SK-N-SH treated with all-trans-retinoic acid at 6 μM for 48 hours (cell line): ENCODE measurements at regions not wholly inside any gene's neighbourhood (a gene's known extent, or its start where the extent isn't known, plus 50 kb on each side); places are given as distances from the start of the nearest gene placed in this dataset.

Source experiments
- ATAC-seq: fragments of 200-7000 bp; cut with Tn5 transposase; 3 replicates; pipeline ENCODE4 v1.9.1; 2020; ENCODE audit warnings: mild to moderate bottlenecking, moderate library complexity
- ARNTL ChIP-seq: fragments of 450-650 bp; formaldehyde crosslinking; IDR thresholded peaks from 2 replicates; pipeline ENCODE4 v1.5.0; 2020; ENCODE audit warnings: low read depth, mild to moderate bottlenecking, moderate library complexity, borderline replicate concordance
- BACH2 ChIP-seq: fragments of 250-450 bp; sonication (Bioruptor Pico); IDR thresholded peaks from 2 replicates; pipeline ENCODE4 v1.9.0; 2021; ENCODE audit warnings: mild to moderate bottlenecking, borderline replicate concordance
- CSDC2 ChIP-seq: fragments of 250-450 bp; sonication (Bioruptor Pico); IDR thresholded peaks from 2 replicates; pipeline ENCODE4 v1.5.0; 2020; ENCODE audit warnings: mild to moderate bottlenecking, moderate library complexity
- GLIS3 ChIP-seq: fragments of 250-450 bp; sonication (Bioruptor Pico); IDR thresholded peaks from 2 replicates; pipeline ENCODE4 v1.5.0; 2020; ENCODE audit warnings: mild to moderate bottlenecking, moderate library complexity
- ISL1 ChIP-seq: fragments of 250-450 bp; sonication (Bioruptor Pico); IDR thresholded peaks from 2 replicates; pipeline ENCODE4 v2.1.2; 2022; ENCODE audit warnings: mild to moderate bottlenecking, moderate library complexity
- OSR1 ChIP-seq: fragments of 250-450 bp; sonication (Bioruptor Pico); IDR thresholded peaks from 2 replicates; pipeline ENCODE4 v1.8.0; 2022; ENCODE audit warnings: moderate library complexity, mild to moderate bottlenecking, inconsistent platforms
- PPARA ChIP-seq: fragments of 250-450 bp; sonication (Bioruptor Pico); IDR thresholded peaks from 2 replicates; pipeline ENCODE4 v1.5.0; 2020; ENCODE audit warnings: mild to moderate bottlenecking, borderline replicate concordance
- RARB ChIP-seq: fragments of 250-450 bp; sonication (Bioruptor Pico); IDR thresholded peaks from 2 replicates; pipeline ENCODE4 v1.8.0; 2021; ENCODE audit warnings: mild to moderate bottlenecking, moderate library complexity
- SNAI2 ChIP-seq: fragments of 250-450 bp; sonication (Bioruptor Pico); IDR thresholded peaks from 2 replicates; pipeline ENCODE4 v1.5.0; 2020; ENCODE audit warnings: mild to moderate bottlenecking, moderate library complexity
- TCF4 ChIP-seq: fragments of 250-450 bp; sonication (Bioruptor Pico); IDR thresholded peaks from 2 replicates; pipeline ENCODE4 v1.8.0; 2021; ENCODE audit warnings: mild to moderate bottlenecking, moderate library complexity, borderline replicate concordance
- TOX ChIP-seq: fragments of 250-450 bp; sonication (Bioruptor Pico); IDR thresholded peaks from 2 replicates; pipeline ENCODE4 v1.8.0; 2021; ENCODE audit warnings: mild to moderate bottlenecking, moderate library complexity, borderline replicate concordance
- ZC3H10 ChIP-seq: fragments of 250-450 bp; sonication (Bioruptor Pico); IDR thresholded peaks from 2 replicates; pipeline ENCODE4 v1.5.1; 2021; ENCODE audit warnings: mild to moderate bottlenecking, moderate library complexity
- ZFP3 ChIP-seq: fragments of 250-450 bp; sonication (Bioruptor Pico); IDR thresholded peaks from 2 replicates; pipeline ENCODE4 v1.5.0; 2020; ENCODE audit warnings: mild to moderate bottlenecking, moderate library complexity
- ZFP30 ChIP-seq: fragments of 450-650 bp; formaldehyde crosslinking; IDR thresholded peaks from 2 replicates; pipeline ENCODE4 v1.5.0; 2022; ENCODE audit warnings: mild to moderate bottlenecking, moderate library complexity
- ZNF565 ChIP-seq: fragments of 450-650 bp; formaldehyde crosslinking; conservative IDR thresholded peaks from 2 replicates; pipeline ENCODE4 v1.5.0; 2020; ENCODE audit warnings: low read depth, mild to moderate bottlenecking, moderate library complexity
- ZNF70 ChIP-seq: fragments of 450-650 bp; formaldehyde crosslinking; IDR thresholded peaks from 2 replicates; pipeline ENCODE4 v1.5.0; 2020; ENCODE audit warnings: mild to moderate bottlenecking, moderate library complexity
- ZNF8 ChIP-seq: fragments of 450-650 bp; formaldehyde crosslinking; IDR thresholded peaks from 2 replicates; pipeline ENCODE4 v1.5.0; 2020; ENCODE audit warnings: mild to moderate bottlenecking, moderate library complexity
- TF ChIP-seq, protein P1 (sequence below): fragments of 250-450 bp; sonication (Bioruptor Pico); IDR thresholded peaks from 2 replicates; pipeline ENCODE4 v1.8.0; 2020; ENCODE audit warnings: mild to moderate bottlenecking, moderate library complexity, borderline replicate concordance
- TF ChIP-seq, protein P2 (sequence below): fragments of 250-450 bp; sonication (Bioruptor Pico); IDR thresholded peaks from 2 replicates; pipeline ENCODE4 v1.5.0; 2020; ENCODE audit warnings: mild to moderate bottlenecking, moderate library complexity
- TF ChIP-seq, protein P3 (sequence below): fragments of 250-450 bp; sonication (Bioruptor Pico); IDR thresholded peaks from 2 replicates; pipeline ENCODE4 v1.5.1; 2020; ENCODE audit warnings: low read depth, mild to moderate bottlenecking, moderate library complexity
- TF ChIP-seq, protein P4 (sequence below): fragments of 250-450 bp; sonication (Bioruptor Pico); IDR thresholded peaks from 2 replicates; pipeline ENCODE4 v1.5.1; 2021; ENCODE audit warnings: mild to moderate bottlenecking, moderate library complexity

DNA sequence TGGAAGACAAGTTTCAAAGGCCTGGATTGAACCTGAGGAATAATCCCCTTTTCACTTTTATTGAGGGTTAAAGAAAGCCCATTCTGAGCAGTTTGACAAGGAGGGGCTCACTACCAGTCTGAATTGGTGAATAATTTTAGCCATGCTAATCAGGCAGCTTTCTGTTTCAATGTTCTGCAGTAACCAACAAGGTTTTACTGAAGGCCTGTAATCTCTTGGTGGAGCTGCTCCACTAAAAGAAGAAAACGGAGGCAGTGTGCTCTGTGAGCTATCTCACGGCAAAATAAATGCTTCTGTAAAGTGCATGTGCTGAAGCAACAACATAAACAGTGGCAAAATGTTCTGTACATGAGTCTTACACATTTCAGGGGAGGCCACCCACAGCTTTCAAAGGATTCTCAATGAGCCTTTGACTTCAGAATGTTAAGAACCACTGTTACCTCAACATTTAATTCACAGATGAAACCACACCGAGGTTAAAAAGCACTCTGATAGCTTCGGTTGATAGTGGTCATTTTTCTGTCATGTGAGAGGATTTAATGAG lies 111.2 kb downstream of the LRIG3 start (continued):
- TF ChIP-seq PPARA (CRISPR knock-in tag): no peak
- no peak for TF ChIP-seq ZNF8 (CRISPR knock-in tag)
- TF ChIP-seq ZNF565: no peak
- no peak for TF ChIP-seq RARB

DNA sequence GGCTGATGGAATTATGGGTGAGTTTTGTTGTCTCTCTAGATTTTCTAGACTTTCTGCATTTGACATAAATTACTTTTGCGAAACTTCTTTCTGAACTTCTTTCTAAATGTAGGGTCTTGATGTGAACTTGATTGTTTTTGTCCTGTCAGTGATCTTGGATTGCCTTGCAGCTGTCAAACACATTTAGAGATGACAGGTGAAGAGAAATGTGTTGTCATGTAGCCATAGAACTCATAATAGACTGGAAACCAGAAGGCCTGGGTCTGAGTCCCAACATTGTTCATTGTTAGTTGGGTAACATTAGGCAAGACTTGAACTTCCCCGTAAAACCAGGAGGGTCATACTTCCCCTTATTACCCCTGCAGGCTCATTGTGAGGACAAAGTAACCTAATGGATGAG lies 109.0 kb downstream of the LRIG3 start:
- TF ChIP-seq PPARA (CRISPR knock-in tag): no peak
- TF ChIP-seq, protein P1, sequence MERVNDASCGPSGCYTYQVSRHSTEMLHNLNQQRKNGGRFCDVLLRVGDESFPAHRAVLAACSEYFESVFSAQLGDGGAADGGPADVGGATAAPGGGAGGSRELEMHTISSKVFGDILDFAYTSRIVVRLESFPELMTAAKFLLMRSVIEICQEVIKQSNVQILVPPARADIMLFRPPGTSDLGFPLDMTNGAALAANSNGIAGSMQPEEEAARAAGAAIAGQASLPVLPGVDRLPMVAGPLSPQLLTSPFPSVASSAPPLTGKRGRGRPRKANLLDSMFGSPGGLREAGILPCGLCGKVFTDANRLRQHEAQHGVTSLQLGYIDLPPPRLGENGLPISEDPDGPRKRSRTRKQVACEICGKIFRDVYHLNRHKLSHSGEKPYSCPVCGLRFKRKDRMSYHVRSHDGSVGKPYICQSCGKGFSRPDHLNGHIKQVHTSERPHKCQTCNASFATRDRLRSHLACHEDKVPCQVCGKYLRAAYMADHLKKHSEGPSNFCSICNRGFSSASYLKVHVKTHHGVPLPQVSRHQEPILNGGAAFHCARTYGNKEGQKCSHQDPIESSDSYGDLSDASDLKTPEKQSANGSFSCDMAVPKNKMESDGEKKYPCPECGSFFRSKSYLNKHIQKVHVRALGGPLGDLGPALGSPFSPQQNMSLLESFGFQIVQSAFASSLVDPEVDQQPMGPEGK: no peak
- TF ChIP-seq, protein P2, sequence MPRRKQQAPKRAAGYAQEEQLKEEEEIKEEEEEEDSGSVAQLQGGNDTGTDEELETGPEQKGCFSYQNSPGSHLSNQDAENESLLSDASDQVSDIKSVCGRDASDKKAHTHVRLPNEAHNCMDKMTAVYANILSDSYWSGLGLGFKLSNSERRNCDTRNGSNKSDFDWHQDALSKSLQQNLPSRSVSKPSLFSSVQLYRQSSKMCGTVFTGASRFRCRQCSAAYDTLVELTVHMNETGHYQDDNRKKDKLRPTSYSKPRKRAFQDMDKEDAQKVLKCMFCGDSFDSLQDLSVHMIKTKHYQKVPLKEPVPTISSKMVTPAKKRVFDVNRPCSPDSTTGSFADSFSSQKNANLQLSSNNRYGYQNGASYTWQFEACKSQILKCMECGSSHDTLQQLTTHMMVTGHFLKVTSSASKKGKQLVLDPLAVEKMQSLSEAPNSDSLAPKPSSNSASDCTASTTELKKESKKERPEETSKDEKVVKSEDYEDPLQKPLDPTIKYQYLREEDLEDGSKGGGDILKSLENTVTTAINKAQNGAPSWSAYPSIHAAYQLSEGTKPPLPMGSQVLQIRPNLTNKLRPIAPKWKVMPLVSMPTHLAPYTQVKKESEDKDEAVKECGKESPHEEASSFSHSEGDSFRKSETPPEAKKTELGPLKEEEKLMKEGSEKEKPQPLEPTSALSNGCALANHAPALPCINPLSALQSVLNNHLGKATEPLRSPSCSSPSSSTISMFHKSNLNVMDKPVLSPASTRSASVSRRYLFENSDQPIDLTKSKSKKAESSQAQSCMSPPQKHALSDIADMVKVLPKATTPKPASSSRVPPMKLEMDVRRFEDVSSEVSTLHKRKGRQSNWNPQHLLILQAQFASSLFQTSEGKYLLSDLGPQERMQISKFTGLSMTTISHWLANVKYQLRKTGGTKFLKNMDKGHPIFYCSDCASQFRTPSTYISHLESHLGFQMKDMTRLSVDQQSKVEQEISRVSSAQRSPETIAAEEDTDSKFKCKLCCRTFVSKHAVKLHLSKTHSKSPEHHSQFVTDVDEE (CRISPR knock-in tag): no peak
- TF ChIP-seq OSR1 (CRISPR knock-in tag): no peak
- TF ChIP-seq, all 23 proteins: peak for 0
- no peak for ATAC-seq

DNA sequence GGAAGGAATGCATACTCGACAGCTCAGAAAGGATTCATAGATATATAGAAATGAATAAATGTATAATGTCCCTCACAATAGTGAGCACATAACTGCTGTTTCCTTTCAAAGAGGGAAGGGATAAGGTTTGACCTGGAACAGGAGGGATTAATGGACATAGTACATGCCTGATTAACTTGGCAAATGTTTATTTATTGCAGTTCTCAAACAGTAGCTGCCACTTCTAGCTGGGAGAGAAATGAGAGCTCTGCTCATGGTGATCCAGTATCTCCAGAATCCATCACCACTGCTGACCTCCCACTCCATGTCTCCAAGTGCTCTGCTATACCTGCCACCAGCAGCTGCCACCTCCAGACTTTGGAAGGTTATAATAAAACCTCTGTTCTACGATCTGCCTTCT lies 108.1 kb downstream of the LRIG3 start:
- no peak for TF ChIP-seq ZFP30 (CRISPR knock-in tag)
- TF ChIP-seq ZNF70 (CRISPR knock-in tag): no peak
- TF ChIP-seq ISL1: no peak
- no peak for TF ChIP-seq ARNTL (CRISPR knock-in tag)
- TF ChIP-seq ZC3H10 (CRISPR knock-in tag): no peak
- no peak for TF ChIP-seq GLIS3 (CRISPR knock-in tag)
- TF ChIP-seq ZNF565: no peak
- TF ChIP-seq TCF4 (CRISPR knock-in tag): no peak
- TF ChIP-seq SNAI2 (CRISPR knock-in tag): no peak
- TF ChIP-seq ZFP3 (CRISPR knock-in tag): no peak
- TF ChIP-seq, all 23 proteins: peak for 0
- no peak for ATAC-seq

DNA sequence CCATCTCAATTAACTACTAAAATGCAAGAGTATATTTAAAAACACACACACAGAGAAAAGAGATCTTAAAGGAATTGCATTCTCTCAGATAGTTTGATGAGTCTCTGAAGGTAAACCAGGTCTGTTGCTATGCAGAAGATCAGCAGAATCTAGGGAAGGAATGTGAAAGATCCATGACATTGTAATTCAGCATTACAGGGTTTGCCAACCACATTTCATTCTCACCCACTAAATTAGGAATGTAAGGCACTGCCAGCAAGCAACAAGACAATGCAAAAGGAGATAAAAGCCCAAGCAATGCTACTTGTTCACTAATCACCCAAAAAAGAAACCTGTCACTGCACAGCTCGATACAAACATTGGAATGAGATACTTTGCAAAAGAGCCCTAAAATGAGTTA lies 106.3 kb downstream of the LRIG3 start:
- TF ChIP-seq, protein P1: no peak
- TF ChIP-seq, protein P3, sequence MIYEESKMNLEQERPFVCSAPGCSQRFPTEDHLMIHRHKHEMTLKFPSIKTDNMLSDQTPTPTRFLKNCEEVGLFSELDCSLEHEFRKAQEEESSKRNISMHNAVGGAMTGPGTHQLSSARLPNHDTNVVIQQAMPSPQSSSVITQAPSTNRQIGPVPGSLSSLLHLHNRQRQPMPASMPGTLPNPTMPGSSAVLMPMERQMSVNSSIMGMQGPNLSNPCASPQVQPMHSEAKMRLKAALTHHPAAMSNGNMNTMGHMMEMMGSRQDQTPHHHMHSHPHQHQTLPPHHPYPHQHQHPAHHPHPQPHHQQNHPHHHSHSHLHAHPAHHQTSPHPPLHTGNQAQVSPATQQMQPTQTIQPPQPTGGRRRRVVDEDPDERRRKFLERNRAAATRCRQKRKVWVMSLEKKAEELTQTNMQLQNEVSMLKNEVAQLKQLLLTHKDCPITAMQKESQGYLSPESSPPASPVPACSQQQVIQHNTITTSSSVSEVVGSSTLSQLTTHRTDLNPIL (CRISPR knock-in tag): no peak
- ATAC-seq: no peak

DNA sequence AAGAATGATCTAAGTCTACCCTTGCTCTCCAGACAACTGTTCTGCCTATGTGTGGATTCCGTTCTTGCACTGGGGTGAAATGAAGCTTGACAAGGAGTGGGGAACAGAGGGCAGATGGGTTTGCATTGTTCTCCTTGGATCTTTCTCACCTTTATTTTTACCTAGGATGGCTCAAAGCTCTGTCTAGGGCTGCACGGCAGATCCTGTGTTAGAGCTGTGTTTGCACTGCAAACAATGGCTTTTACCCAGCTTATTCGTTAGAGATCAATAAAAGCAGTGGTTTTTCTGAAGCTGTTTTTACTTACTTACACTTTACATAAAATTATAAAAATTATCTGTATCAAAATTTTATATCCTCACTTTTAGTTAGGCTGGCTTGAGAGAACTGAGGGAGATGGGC lies 105.1 kb downstream of the LRIG3 start:
- no peak for ATAC-seq
- TF ChIP-seq RARB: no peak
- no peak for TF ChIP-seq ZNF70 (CRISPR knock-in tag)

DNA sequence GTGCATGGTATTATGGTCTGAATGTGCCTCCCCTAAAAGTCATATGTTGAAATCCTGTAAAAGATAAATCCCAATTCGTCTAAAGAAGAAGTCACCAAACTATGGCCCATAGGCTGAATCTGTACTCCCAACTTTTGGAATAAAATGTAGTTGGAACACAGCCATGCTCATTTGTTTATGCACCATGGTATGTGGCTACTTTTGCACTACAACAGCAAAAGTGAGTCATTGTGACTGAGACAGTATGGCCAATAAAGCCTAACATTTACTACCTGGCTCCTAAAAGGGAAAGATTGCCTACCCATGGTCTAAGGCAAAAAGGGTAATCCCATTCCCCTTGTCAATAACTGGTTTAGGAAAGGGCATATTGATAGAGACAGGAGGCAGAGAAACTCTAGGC lies 101.8 kb downstream of the LRIG3 start:
- no peak for ATAC-seq
- no peak for TF ChIP-seq SNAI2 (CRISPR knock-in tag)
- TF ChIP-seq ZNF8 (CRISPR knock-in tag): no peak
- TF ChIP-seq TOX (CRISPR knock-in tag): no peak
- TF ChIP-seq, protein P4, sequence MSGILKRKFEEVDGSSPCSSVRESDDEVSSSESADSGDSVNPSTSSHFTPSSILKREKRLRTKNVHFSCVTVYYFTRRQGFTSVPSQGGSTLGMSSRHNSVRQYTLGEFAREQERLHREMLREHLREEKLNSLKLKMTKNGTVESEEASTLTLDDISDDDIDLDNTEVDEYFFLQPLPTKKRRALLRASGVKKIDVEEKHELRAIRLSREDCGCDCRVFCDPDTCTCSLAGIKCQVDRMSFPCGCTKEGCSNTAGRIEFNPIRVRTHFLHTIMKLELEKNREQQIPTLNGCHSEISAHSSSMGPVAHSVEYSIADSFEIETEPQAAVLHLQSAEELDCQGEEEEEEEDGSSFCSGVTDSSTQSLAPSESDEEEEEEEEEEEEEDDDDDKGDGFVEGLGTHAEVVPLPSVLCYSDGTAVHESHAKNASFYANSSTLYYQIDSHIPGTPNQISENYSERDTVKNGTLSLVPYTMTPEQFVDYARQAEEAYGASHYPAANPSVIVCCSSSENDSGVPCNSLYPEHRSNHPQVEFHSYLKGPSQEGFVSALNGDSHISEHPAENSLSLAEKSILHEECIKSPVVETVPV (CRISPR knock-in tag): no peak
- TF ChIP-seq, protein P3 (CRISPR knock-in tag): no peak
- no peak for TF ChIP-seq PPARA (CRISPR knock-in tag)
- no peak for TF ChIP-seq CSDC2 (CRISPR knock-in tag)
- TF ChIP-seq, protein P1: no peak
- TF ChIP-seq ZNF70 (CRISPR knock-in tag): no peak
- TF ChIP-seq TCF4 (CRISPR knock-in tag): no peak
- no peak for TF ChIP-seq BACH2 (CRISPR knock-in tag)
